SK-N-SH (cell line): ENCODE measurements at regions not wholly inside any gene's neighbourhood (a gene's known extent, or its start where the extent isn't known, plus 50 kb on each side); places are given as distances from the start of the nearest gene placed in this dataset.

Source experiments
- CTCF ChIA-PET: fragments of 300-600, 350-600 bp; formaldehyde crosslinking; extraction: SDS; loops from one replicate; lab custom pipeline; 2021; lab: Yijun Ruan, JAX
- POLR2A ChIA-PET: fragments of 350-600 bp; sonication (Branson Sonifier 250); formaldehyde crosslinking; extraction: SDS; loops from one replicate; lab custom pipeline; 2020; ENCODE audit warnings: antibody characterized with exemption, inconsistent platforms; lab: Yijun Ruan, JAX
- DNase-seq: peaks from one replicate; pipeline ENCODE4 v3.0.0; 2012
- H2AFZ ChIP-seq: fragments of 200-600 bp; sonication (generic); 2 replicates; pipeline ENCODE4 v1.8.1; 2016; ENCODE audit warnings: antibody characterized with exemption, mild to moderate bottlenecking, low read depth
- H3F3A ChIP-seq: fragments of 200-600 bp; sonication (generic); replicated peaks from 2 replicates; pipeline ENCODE3; 2016; ENCODE audit warnings: antibody characterized with exemption, mild to moderate bottlenecking; ENCODE audit not compliant: insufficient read depth
- H3K27ac ChIP-seq, 2 experiments: fragments of 200-500 bp in 1 of 2; fragments of 200-600 bp in 1 of 2; sonication (Bioruptor generic) in 1 of 2; sonication (generic), shearing (Covaris generic) in 1 of 2; 2 replicates each; pipeline versions ENCODE4 v1.5.1 to v1.6.1; 2014 to 2016; ENCODE audit warnings: low read depth in 2 of 2, inconsistent platforms in 1 of 2, low read length in 1 of 2, mild to moderate bottlenecking in 1 of 2, mixed read lengths in 1 of 2
- H3K27me3 ChIP-seq: fragments of 200-600 bp; sonication (generic), shearing (Covaris generic); 2 replicates; pipeline ENCODE4 v1.6.1; 2016; ENCODE audit warnings: mixed run types; ENCODE audit not compliant: insufficient read depth
- H3K36me3 ChIP-seq, 2 experiments: fragments of 200-500 bp in 1 of 2; fragments of 200-600 bp in 1 of 2; sonication (Bioruptor generic) in 1 of 2; sonication (generic) in 1 of 2; replicated peaks in 1 of 2; 2 replicates each; pipeline versions ENCODE3 to v1.5.1; 2014 to 2016; ENCODE audit warnings: low read length in 1 of 2, mild to moderate bottlenecking in 1 of 2; ENCODE audit not compliant: insufficient read depth in 2 of 2, control insufficient read depth in 1 of 2
- H3K4me1 ChIP-seq, 2 experiments: fragments of 200-500 bp in 1 of 2; fragments of 200-600 bp in 1 of 2; sonication (Bioruptor generic) in 1 of 2; sonication (generic), shearing (Covaris generic) in 1 of 2; 2 replicates each; pipeline versions ENCODE4 v1.5.1 to v1.6.1; 2014 to 2016; ENCODE audit warnings: low read depth in 1 of 2, low read length in 1 of 2, mixed run types in 1 of 2; ENCODE audit not compliant: insufficient read depth in 2 of 2, control insufficient read depth in 1 of 2
- H3K4me2 ChIP-seq: fragments of 200-600 bp; sonication (generic), shearing (Covaris generic); 2 replicates; pipeline ENCODE4 v1.6.1; 2017; ENCODE audit warnings: mixed run types
- H3K4me3 ChIP-seq, 2 experiments: fragments of 200-500 bp in 1 of 2; fragments of 200-600 bp in 1 of 2; sonication (Bioruptor generic) in 1 of 2; sonication (generic), shearing (Covaris generic) in 1 of 2; 2 replicates each; pipeline versions ENCODE4 v1.5.1 to v1.8.1; 2014 to 2016; ENCODE audit warnings: low read depth in 2 of 2, inconsistent platforms in 1 of 2, low read length in 1 of 2, mild to moderate bottlenecking in 1 of 2, mixed read lengths in 1 of 2, moderate library complexity in 1 of 2
- H3K79me2 ChIP-seq: fragments of 200-600 bp; sonication (generic); 2 replicates; pipeline ENCODE4 v1.8.1; 2017; ENCODE audit warnings: mild to moderate bottlenecking; ENCODE audit not compliant: insufficient read depth
- H3K9ac ChIP-seq: fragments of 200-600 bp; sonication (generic); 2 replicates; pipeline ENCODE4 v1.6.1; 2017; ENCODE audit warnings: mixed run types
- H3K9me2 ChIP-seq: fragments of 200-600 bp; sonication (generic); 2 replicates; pipeline ENCODE4 v1.6.1; 2017; ENCODE audit warnings: mixed run types
- H3K9me3 ChIP-seq: fragments of 200-600 bp; sonication (generic); 2 replicates; pipeline ENCODE4 v1.6.1; 2017; ENCODE audit warnings: mixed run types, mild to moderate bottlenecking, moderate library complexity
- H4K20me1 ChIP-seq: fragments of 200-600 bp; sonication (generic); 2 replicates; pipeline ENCODE4 v1.6.1; 2017; ENCODE audit warnings: mild to moderate bottlenecking, mixed run types; ENCODE audit not compliant: insufficient read depth
- CTCF ChIP-seq: fragments of 200-600 bp; sonication (generic); IDR thresholded peaks from 2 replicates; pipeline ENCODE4 v1.6.1; 2017; ENCODE audit warnings: antibody characterized with exemption, mild to moderate bottlenecking, moderate library complexity
- EP300 ChIP-seq, 2 experiments: IDR thresholded peaks; 2 replicates each; pipeline versions ENCODE4 v1.4.0 to v1.6.1; 2012; ENCODE audit warnings: borderline replicate concordance in 1 of 2, low read depth in 1 of 2, low read length in 1 of 2
- FOSL2 ChIP-seq: IDR thresholded peaks from 2 replicates; pipeline ENCODE4 v1.4.0; 2012; ENCODE audit warnings: low read depth, mild to moderate bottlenecking, moderate library complexity, borderline replicate concordance
- FOXM1 ChIP-seq: IDR thresholded peaks from 2 replicates; pipeline ENCODE4 v1.4.0; 2012; ENCODE audit warnings: low read depth, mild to moderate bottlenecking
- IRF3 ChIP-seq: fragments of 150-350 bp; IDR thresholded peaks from 2 replicates; pipeline ENCODE4 v1.6.1; 2016; ENCODE audit warnings: mild to moderate bottlenecking, low read depth, low read length
- JUND ChIP-seq: IDR thresholded peaks from 2 replicates; pipeline ENCODE4 v1.4.0; 2012
- MAX ChIP-seq: IDR thresholded peaks from 2 replicates; pipeline ENCODE4 v1.4.0; 2012; ENCODE audit warnings: low read depth
- MXI1 ChIP-seq: IDR thresholded peaks from 2 replicates; pipeline ENCODE4 v1.6.1; 2012; ENCODE audit warnings: mild to moderate bottlenecking, low read depth, low read length, improper control_type of control experiment
- PBX3 ChIP-seq: IDR thresholded peaks from 2 replicates; pipeline ENCODE4; 2012
- SIN3A ChIP-seq: IDR thresholded peaks from 2 replicates; pipeline ENCODE4 v1.6.1; 2012; ENCODE audit warnings: low read depth, mild to moderate bottlenecking, low read length, moderate library complexity, borderline replicate concordance
- TAF1 ChIP-seq: IDR thresholded peaks from 2 replicates; pipeline ENCODE4 v1.6.1; 2012; ENCODE audit warnings: low read depth, mild to moderate bottlenecking, low read length, moderate library complexity, borderline replicate concordance
- TEAD4 ChIP-seq: IDR thresholded peaks from 2 replicates; pipeline ENCODE4 v1.4.0; 2012; ENCODE audit warnings: mild to moderate bottlenecking, borderline replicate concordance; ENCODE audit not compliant: insufficient read depth
- YY1 ChIP-seq: IDR thresholded peaks from 2 replicates; pipeline ENCODE4 v1.4.0; 2012; ENCODE audit warnings: low read depth, mild to moderate bottlenecking
- ZBTB33 ChIP-seq: IDR thresholded peaks from 2 replicates; pipeline ENCODE4 v1.4.0; 2012; ENCODE audit warnings: low read depth, borderline replicate concordance
- WGBS: methylation state at CpG from one replicate; pipeline ENCODE4 v1.1.6; 2017; ENCODE audit warnings: low lambda C conversion rate; 5-methylcytosine and 5-hydroxymethylcytosine counted together

GRCh38 chr20:40632346-40632976 lies 56.6 kb downstream of the MAFB start:
- Histone ChIP-seq H3F3A (no peaks in the 10 kb centered on the region), H2AFZ (no peak overlapping the region), H3K4me2 (no peak overlapping the region), H3K9me2 (no peaks in the 10 kb centered on the region), H3K36me3 (no peaks in the 10 kb centered on the region), H4K20me1 (no peaks in the 10 kb centered on the region), H3K27ac (no peak overlapping the region), H3K4me3 (no peak overlapping the region), H3K27me3 (peaks cover 4% of the 10 kb centered on the region; the same call in 1 of the 2 replicates), H3K4me1 (no peaks in the 10 kb centered on the region), H3K9ac (no peak overlapping the region), H3K79me2 (no peaks in the 10 kb centered on the region), H3K9me3 (no peaks in the 10 kb centered on the region)
- POLR2A ChIA-PET = no interaction called here
- 32% methylated on average over 10 of the region's 10 CpGs for WGBS
- DNase-seq = no peak
- TF ChIP-seq IRF3 = no peak
- no peak for TF ChIP-seq ZBTB33
- TF ChIP-seq MAX = no peak
- TF ChIP-seq EP300 (IDR thresholded peaks at IDR 0.05; ENCODE audit: borderline replicate concordance in 1 of 2, low read depth in 1 of 2, low read length in 1 of 2) = no peak
- no peak for TF ChIP-seq TAF1
- no peak for TF ChIP-seq SIN3A
- no peak for TF ChIP-seq JUND
- CTCF ChIA-PET = no interaction called here

- Histone ChIP-seq H3K9ac (no peak overlapping the region), H3K9me3 (no peaks in the 10 kb centered on the region), H3K79me2 (no peaks in the 10 kb centered on the region), H3K27ac (no peak overlapping the region), H3K4me3 (no peak overlapping the region), H4K20me1 (no peaks in the 10 kb centered on the region), H3K9me2 (no peaks in the 10 kb centered on the region), H3K36me3 (no peaks in the 10 kb centered on the region), H3K4me2 (no peak overlapping the region), H2AFZ (no peak overlapping the region), H3K4me1 (no peaks in the 10 kb centered on the region), H3K27me3 (peaks cover 4% of the 10 kb centered on the region; the same call in 1 of the 2 replicates), H3F3A (no peaks in the 10 kb centered on the region)
- 52% methylated on average over 8 of the region's 10 CpGs for WGBS
- CTCF ChIA-PET = no interaction called here
- DNase-seq = no peak
- POLR2A ChIA-PET = no interaction called here
- TF ChIP-seq FOSL2 (no peak), PBX3 (no peak), TEAD4 (no peak), YY1 (no peak), FOXM1 (no peak), EP300 (IDR thresholded peaks at IDR 0.05; ENCODE audit: borderline replicate concordance in 1 of 2, low read depth in 1 of 2, low read length in 1 of 2) (no peak), JUND (no peak), SIN3A (no peak), CTCF (no peak), MXI1 (no peak), IRF3 (no peak), ZBTB33 (no peak), TAF1 (no peak)
These were observed 57.9 kb downstream of the MAFB start for GRCh38 chr20:40631119-40631631.
